ENCODE measurements at regions not wholly inside any gene's neighbourhood (a gene's known extent, or its start where the extent isn't known, plus 50 kb on each side); places are given as distances from the start of the nearest gene placed in this dataset.

GRCh38 chr5:164230341-164230740, 724.9 kb downstream of the MAT2B start:
- no peak for TF ChIP-seq CTCF (IDR thresholded peaks at IDR 0.05; ENCODE audit: insufficient read depth, low read length, poor library complexity, severe bottlenecking)
- TF ChIP-seq EZH2phosphoT487 (conservative IDR thresholded peaks at IDR 0.05; ENCODE audit: low read length), result no peak

Measured in SU-DHL-6 (cell line).